Kasumi-1 (cell line): ENCODE measurements at regions not wholly inside any gene's neighbourhood (a gene's known extent, or its start where the extent isn't known, plus 50 kb on each side); places are given as distances from the start of the nearest gene placed in this dataset.
"Not testable (repeated sequence)": the region's sequence is repeated elsewhere in the genome, so short reads cannot be mapped to it uniquely, and the experiment has no call there.

Experiments used
- DNase-seq, 2 experiments: peaks; one replicate each; lab custom pipeline; 2025; lab: John Stamatoyannopoulos, UW

GRCh38 chr18:30828700-30829099, 213.8 kb downstream of the DSC3 start:
- no peak for DNase-seq

GRCh38 chr18:30819619-30820018, 222.9 kb downstream of the DSC3 start:
- DNase-seq, result no peak

DNA sequence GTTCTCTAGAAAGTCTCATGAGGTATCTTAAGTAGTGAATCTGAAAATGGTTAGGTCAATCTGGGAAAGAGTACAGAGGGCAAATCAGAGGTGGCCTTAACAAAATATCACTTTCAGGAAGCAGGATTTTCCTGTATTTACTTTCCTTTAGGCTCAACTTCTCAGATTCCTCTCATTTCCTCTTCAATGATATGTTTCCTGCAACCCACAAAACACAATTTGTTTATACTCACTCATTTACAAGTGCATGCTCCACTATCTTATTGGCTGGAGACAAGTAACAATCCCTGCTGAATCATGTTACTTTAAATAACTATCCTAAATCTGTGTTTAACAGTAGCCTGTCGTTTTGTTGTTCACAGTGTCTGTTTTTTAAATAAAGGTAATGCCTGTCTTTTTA, 228.1 kb downstream of the DSC3 start:
- no peak for DNase-seq

DNA sequence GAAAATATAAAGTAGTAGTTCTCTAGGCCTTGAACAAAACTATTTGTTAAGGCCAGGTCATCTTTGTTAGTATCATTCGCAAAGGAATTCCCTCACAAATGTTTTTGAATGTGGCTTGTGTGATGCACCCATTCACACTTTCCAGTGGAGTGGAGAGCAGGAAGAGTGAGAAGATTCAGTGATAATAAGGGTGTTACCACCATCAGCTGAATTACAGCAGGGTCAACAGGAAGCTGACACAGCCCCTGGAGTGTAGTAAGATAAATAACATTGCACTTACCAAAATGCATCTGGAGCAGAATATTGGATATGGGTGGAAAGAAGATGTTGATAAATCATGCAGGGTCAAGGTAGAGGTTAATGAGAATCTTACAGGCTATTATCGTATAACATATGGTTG, 231.0 kb downstream of the DSC3 start:
- no peak for DNase-seq

DNA sequence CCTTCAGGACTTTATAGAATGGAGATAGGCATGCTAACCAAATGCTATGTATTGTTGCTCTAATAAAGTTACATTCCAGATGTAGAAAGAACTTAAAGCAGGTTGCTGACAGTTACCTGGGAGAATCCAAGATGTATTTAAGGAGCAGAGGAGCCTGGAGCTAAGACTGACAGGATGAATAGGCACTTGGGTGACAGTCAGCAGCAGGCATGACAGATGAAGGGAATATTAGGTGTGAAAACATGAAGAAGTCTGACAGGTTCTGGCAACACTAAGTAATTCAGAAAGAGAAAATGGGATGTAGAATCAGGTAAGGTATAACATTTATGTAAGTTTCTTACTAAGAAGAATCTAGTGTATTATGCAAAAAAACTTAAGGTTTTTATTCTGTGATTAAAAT, 232.0 kb downstream of the DSC3 start:
- DNase-seq, result no peak

- no peak for DNase-seq
Measured at GRCh38 chr18:30806823-30807222, 235.7 kb downstream of the DSC3 start.

DNA sequence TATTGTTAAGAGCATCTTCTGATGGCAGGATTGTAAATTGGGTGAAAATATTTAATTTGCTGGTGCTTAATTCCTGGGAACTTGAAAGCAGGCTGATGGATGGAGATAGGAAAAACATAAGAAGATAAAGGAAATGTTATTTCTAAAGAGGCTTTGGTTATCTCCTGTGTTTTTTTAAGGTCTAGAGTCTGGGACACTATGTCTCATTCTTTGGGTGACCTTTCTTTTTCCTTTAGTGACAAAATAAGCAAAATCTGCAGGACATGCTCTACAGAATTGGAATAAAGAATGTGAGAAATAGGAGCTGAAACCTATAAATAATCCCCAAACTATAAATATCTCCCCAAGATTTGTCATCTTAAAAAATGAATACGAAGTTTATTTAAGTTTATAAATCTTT, 241.7 kb downstream of the DSC3 start:
- DNase-seq, result no peak

- DNase-seq, result no peak
Measured at GRCh38 chr18:30792051-30792450, 250.5 kb downstream of the DSC3 start.

DNA sequence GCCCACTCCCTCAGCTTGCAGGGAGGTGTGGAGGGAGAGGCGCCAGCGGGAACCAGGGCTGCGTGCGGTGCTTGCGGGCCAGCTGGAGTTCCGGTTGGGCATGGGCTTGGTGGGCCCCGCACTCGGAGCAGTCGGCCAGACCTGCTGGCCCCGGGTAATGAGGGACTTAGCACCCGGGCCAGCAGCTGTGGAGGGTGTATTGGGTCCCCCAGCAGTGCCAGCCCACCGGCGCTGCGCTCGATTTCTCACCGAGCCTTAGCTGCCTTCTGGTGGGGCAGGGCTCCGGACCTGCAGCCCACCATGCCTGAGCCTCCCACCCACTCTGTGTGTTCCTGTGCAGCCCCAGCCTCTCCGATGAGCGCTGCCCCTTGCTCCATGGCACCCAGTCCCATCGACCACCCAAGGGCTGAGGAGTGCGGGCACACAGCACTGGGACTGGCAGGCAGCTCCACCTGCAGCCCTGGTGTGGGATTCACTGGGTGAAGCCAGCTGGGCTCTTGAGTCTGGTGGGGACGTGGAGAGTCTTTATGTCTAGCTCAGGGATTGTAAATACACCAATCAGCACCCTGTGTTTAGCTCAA, 254.0 kb downstream of the DSC3 start:
- not testable (repeated sequence) for DNase-seq

GRCh38 chr18:30787410-30787809, 255.1 kb downstream of the DSC3 start:
- DNase-seq, result no peak

DNA sequence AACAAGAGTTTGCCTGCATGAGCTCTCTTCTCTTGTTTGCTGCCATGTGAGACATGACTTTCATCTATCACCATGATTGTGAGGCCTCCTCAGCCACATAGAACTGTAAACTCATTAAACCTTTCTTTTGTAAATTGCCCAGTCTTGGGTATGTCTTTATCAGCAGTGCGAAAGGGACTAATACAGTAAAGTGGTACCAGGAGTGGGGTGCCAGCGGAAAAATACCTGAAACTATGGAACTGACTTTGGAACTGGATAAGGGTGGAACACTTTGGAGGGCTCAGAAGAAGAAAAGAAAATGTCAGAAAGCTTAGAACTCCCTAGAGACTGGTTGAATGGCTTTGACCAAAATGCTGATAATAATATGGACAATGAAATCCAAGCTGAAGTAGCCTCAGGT, 260.9 kb downstream of the DSC3 start:
- no peak for DNase-seq

GRCh38 chr18:30775629-30776028, 266.9 kb downstream of the DSC3 start:
- DNase-seq, result no peak

GRCh38 chr18:30772170-30772569, 270.4 kb downstream of the DSC3 start:
- not testable (repeated sequence) for DNase-seq

DNA sequence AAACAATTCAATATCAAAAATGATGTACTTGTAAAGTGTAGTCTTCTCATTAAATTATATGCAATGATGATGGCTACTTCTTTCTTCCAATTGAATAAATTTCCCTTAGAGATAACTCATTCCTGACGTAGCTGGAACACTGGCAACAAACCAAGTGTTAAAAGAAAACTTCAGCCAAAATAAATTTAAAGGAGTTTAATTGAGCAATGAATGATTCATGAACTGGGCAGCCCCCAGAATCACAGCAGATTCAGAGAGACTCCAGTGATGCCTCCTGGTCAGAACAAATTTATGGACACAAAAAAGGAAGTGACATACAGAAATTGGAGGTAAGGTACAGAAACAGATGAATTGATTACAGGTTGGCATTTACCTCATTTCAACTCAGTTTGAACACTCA, 276.5 kb downstream of the DSC3 start:
- no peak for DNase-seq

- DNase-seq, result no peak
Measured at GRCh38 chr18:30765247-30765646, 277.3 kb downstream of the DSC3 start.

- DNase-seq, result no peak
Measured at GRCh38 chr18:30763902-30764350, 278.6 kb downstream of the DSC3 start.

GRCh38 chr18:30754846-30755245, 287.7 kb downstream of the DSC3 start:
- DNase-seq, result peak in 1 of 2 experiments; percentile 21

GRCh38 chr18:30748541-30748940, 294.0 kb downstream of the DSC3 start:
- DNase-seq, result peak; percentile 85 to 93

DNA sequence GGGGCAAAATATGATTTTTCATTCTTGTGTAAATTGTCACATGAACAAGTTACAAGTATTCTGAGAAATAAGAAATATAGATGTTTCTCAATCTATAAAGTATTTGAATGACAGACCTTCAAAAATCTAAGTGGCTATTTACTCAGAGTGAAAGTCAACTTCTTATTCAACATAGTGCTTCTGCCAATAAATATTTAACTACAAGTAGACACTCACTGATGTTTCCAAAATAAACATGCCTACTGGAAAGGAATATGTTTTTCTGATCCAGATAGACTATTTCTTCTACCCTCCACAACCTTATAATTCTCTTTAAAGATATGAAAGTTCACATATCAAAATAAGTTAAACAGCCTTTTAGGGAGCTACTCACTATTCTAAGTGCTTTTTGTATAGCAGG, 296.3 kb downstream of the DSC3 start:
- DNase-seq, result no peak

DNA sequence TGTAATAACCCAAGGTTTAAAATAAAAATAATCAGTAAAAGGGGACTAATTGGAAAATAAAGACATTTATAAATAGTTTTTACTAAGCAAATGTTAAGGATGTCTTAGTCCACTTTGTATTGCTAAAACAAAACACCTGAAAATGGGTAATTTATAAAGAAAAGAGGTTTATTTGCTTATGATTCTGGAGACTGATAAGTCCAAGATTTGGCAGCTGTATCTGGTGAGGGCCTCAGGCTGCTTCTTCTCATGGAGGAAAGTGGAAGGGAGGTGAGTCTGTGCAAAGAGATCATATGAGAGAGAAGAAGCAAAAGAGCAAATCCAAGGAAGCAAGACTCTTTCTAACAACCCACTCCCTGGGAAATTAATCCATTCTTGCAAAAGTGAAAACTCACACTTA, 299.5 kb downstream of the DSC3 start:
- DNase-seq, result no peak

- no peak for DNase-seq
Measured at GRCh38 chr18:30730915-30731314, 311.6 kb downstream of the DSC3 start.

GRCh38 chr18:30727849-30728248, 314.7 kb downstream of the DSC3 start:
- no peak for DNase-seq

DNA sequence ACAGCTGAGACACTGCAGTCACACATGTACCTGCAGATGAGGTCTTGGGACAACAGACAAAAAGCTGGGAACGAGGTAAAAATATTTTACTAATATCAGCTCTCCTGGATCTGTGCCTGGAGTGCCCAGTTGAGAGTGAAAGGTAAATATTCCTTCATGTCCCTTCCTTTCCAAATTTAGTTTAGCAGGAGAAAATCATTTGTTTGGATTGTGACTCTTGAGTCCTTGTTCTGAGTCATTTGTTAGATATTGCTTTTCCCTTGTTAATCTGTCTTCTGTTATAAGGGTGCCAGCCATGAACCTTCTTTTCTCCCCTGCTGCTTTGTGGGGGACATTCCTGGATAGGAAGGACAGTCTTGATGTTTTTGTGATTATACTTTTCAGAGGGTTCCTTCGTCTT, 329.2 kb downstream of the DSC3 start:
- DNase-seq, result no peak

GRCh38 chr18:30712383-30712782, 330.2 kb downstream of the DSC3 start:
- DNase-seq, result peak; percentile 54 to 64

- no peak for DNase-seq
Measured at GRCh38 chr18:30709595-30709994, 332.9 kb downstream of the DSC3 start.
